ENCODE measurements at regions not wholly inside any gene's neighbourhood (a gene's known extent, or its start where the extent isn't known, plus 50 kb on each side); places are given as distances from the start of the nearest gene placed in this dataset.

- peaks cover 11% of the 10 kb centered on the region for H3K4me1 Mint-ChIP-seq
- no peaks in the 10 kb centered on the region for H3K9me3 Mint-ChIP-seq
- H3K36me3 Mint-ChIP-seq (ENCODE audit: low read depth), result no peaks in the 10 kb centered on the region
- TF ChIP-seq, protein P1, sequence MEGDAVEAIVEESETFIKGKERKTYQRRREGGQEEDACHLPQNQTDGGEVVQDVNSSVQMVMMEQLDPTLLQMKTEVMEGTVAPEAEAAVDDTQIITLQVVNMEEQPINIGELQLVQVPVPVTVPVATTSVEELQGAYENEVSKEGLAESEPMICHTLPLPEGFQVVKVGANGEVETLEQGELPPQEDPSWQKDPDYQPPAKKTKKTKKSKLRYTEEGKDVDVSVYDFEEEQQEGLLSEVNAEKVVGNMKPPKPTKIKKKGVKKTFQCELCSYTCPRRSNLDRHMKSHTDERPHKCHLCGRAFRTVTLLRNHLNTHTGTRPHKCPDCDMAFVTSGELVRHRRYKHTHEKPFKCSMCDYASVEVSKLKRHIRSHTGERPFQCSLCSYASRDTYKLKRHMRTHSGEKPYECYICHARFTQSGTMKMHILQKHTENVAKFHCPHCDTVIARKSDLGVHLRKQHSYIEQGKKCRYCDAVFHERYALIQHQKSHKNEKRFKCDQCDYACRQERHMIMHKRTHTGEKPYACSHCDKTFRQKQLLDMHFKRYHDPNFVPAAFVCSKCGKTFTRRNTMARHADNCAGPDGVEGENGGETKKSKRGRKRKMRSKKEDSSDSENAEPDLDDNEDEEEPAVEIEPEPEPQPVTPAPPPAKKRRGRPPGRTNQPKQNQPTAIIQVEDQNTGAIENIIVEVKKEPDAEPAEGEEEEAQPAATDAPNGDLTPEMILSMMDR (conservative IDR thresholded peaks at IDR 0.05), result no peak
- no peak overlapping the region for H3K27ac Mint-ChIP-seq (ENCODE audit: unreplicated experiment)
- no peak overlapping the region for H3K4me3 Mint-ChIP-seq
- DNase-seq (ENCODE audit: low read depth, low spot score), result no peak
- peaks cover 7% of the 10 kb centered on the region for H3K27me3 Mint-ChIP-seq (ENCODE audit: low read depth)
Measured at GRCh38 chr22:27566602-27567001, 235.0 kb downstream of the MN1 start.

DNA sequence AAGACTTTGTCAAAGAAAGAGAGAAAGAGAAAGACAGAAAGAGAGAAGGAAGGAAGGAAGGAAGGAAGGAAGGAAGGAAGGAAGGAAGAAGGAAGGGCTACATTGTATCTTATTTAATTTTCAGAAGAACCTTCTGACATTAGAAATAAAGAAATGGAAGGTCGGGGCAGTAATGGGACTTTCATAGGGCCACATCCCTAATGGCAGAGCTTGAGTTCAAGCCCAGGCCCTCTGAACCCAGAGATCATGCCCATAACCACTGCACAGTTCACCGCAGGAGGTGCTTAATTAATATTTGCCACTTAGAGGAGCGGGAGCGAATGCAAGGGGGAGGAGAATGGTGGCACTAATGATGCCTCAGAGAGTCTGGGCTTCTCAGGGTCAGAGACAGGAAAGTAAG is 233.3 kb downstream of the MN1 start:
- DNase-seq (ENCODE audit: low read depth, low spot score), result no peak
- TF ChIP-seq, protein P1 (conservative IDR thresholded peaks at IDR 0.05), result no peak
- Mint-ChIP-seq H3K4me3 (peak overlapping the region; percentile 17), H3K36me3 (ENCODE audit: low read depth) (no peaks in the 10 kb centered on the region), H3K4me1 (peaks cover 22% of the 10 kb centered on the region), H3K27me3 (ENCODE audit: low read depth) (peaks cover 7% of the 10 kb centered on the region), H3K27ac (ENCODE audit: unreplicated experiment) (no peak overlapping the region), H3K9me3 (no peaks in the 10 kb centered on the region)

DNA sequence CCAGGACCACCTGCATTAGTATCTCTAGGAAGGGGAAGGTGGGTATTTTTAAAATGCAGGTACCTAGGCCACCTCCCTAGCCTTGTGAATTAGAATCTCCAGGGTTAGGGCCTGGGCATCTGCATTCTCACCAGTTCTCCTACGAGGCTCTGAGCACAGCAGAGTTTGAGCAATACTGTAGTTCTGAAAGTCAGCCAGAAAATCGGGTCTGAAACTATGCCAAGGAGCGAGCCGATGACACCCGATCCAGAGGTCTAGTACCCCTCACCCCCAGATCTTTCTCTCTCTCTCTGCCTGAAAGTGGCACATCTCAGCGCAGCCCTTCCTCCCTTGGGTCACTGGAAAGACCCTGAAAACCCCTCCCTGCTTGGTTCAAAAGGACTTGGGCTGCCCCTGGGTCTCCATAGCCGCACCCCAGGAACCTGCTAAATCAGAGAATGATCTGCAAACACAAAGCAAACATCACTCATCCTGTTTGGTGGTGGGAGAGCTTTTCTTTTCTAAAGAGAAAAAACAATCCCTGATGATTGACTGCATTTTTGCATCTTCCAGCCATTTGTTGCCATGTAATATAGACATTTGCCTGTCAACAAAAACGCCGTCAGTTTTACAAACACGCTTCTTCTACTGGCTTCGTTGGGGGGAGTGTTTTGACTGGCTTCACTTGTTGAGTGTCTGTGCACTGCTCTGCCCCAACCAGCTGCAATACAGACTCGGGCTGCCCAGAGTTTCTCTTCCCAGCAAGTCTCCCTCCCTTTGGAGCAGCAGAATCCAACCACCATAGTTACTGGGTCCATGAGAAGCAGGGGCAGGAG is 229.9 kb downstream of the MN1 start:
- Mint-ChIP-seq H3K27ac (ENCODE audit: unreplicated experiment) (no peak overlapping the region), H3K4me3 (no peak overlapping the region), H3K9me3 (no peaks in the 10 kb centered on the region), H3K27me3 (ENCODE audit: low read depth) (peaks cover 7% of the 10 kb centered on the region), H3K4me1 (peaks cover 50% of the 10 kb centered on the region), H3K36me3 (ENCODE audit: low read depth) (no peaks in the 10 kb centered on the region)
- DNase-seq (ENCODE audit: low read depth, low spot score), result no peak
- TF ChIP-seq, protein P1 (conservative IDR thresholded peaks at IDR 0.05), result no peak

GRCh38 chr22:27572278-27572666 is 229.3 kb downstream of the MN1 start:
- Mint-ChIP-seq H3K27me3 (ENCODE audit: low read depth) (peaks cover 7% of the 10 kb centered on the region), H3K27ac (ENCODE audit: unreplicated experiment) (no peak overlapping the region), H3K36me3 (ENCODE audit: low read depth) (no peaks in the 10 kb centered on the region), H3K9me3 (no peaks in the 10 kb centered on the region), H3K4me1 (peaks cover 56% of the 10 kb centered on the region), H3K4me3 (no peak overlapping the region)
- TF ChIP-seq, protein P1 (conservative IDR thresholded peaks at IDR 0.05), result no peak
- DNase-seq (ENCODE audit: low read depth, low spot score), result no peak

GRCh38 chr22:27573280-27574001 is 228.1 kb downstream of the MN1 start:
- no peak for DNase-seq (ENCODE audit: low read depth, low spot score)
- peaks cover 56% of the 10 kb centered on the region for H3K4me1 Mint-ChIP-seq
- H3K9me3 Mint-ChIP-seq, result no peaks in the 10 kb centered on the region
- no peaks in the 10 kb centered on the region for H3K36me3 Mint-ChIP-seq (ENCODE audit: low read depth)
- no peak overlapping the region for H3K27ac Mint-ChIP-seq (ENCODE audit: unreplicated experiment)
- peak overlapping the region; percentile 67 for H3K4me3 Mint-ChIP-seq
- peaks cover 5% of the 10 kb centered on the region for H3K27me3 Mint-ChIP-seq (ENCODE audit: low read depth)
- TF ChIP-seq, protein P1 (conservative IDR thresholded peaks at IDR 0.05), result no peak
